Suprapubic skin (tissue), 4 donors: ENCODE measurements at regions not wholly inside any gene's neighbourhood (a gene's known extent, or its start where the extent isn't known, plus 50 kb on each side); places are given as distances from the start of the nearest gene placed in this dataset.

Experiments used
- EP300 ChIP-seq: sonication (generic); formaldehyde crosslinking; IDR thresholded peaks from one replicate; pipeline ENCODE4 v1.6.1; 2017; ENCODE audit warnings: antibody characterized with exemption
- POLR2A ChIP-seq, 2 donors: fragments of 450-650 bp; IDR thresholded peaks; one replicate each; pipeline ENCODE4 v1.6.1; 2017; ENCODE audit warnings: antibody characterized with exemption in 2 of 2, mild to moderate bottlenecking in 2 of 2, moderate library complexity in 2 of 2
- POLR2AphosphoS5 ChIP-seq, 3 donors: sonication (generic); formaldehyde crosslinking; IDR thresholded peaks; one replicate each; pipeline ENCODE4 v1.6.1; 2017; ENCODE audit warnings: antibody characterized with exemption in 3 of 3
- TF ChIP-seq, protein P1 (sequence below), 2 donors: fragments of 200-600 bp in 1 of 2; fragments of 450-650 bp in 1 of 2; sonication (generic) in 1 of 2; IDR thresholded peaks; one replicate each; pipeline ENCODE4 v1.5.1; 2016 to 2019; ENCODE audit warnings: antibody characterized with exemption in 2 of 2, mild to moderate bottlenecking in 1 of 2, moderate library complexity in 1 of 2

DNA sequence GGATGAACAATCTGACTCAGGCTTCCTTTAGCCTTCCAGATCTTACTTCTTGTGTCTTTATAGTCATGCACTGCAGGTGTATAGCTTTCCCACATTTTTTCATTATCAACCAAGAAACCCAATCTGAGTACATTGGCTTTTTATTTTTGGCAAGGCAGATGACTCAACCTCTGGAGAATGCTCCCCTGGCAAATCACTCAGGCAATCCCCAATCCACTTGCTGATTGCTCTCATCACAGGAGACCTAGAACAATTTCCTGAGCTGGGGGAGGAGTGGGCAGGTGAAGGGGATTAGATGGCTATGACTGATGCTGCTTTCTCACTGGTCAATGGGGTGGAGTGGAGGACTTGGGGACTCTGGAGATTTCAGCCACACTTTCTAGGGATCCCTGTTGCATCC, 134.4 kb downstream of the SLC16A9 start:
- TF ChIP-seq POLR2A (IDR thresholded peaks at IDR 0.05) (no peak), POLR2AphosphoS5 (IDR thresholded peaks at IDR 0.05) (no peak), EP300 (no peak)
- TF ChIP-seq, protein P1, sequence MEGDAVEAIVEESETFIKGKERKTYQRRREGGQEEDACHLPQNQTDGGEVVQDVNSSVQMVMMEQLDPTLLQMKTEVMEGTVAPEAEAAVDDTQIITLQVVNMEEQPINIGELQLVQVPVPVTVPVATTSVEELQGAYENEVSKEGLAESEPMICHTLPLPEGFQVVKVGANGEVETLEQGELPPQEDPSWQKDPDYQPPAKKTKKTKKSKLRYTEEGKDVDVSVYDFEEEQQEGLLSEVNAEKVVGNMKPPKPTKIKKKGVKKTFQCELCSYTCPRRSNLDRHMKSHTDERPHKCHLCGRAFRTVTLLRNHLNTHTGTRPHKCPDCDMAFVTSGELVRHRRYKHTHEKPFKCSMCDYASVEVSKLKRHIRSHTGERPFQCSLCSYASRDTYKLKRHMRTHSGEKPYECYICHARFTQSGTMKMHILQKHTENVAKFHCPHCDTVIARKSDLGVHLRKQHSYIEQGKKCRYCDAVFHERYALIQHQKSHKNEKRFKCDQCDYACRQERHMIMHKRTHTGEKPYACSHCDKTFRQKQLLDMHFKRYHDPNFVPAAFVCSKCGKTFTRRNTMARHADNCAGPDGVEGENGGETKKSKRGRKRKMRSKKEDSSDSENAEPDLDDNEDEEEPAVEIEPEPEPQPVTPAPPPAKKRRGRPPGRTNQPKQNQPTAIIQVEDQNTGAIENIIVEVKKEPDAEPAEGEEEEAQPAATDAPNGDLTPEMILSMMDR (IDR thresholded peaks at IDR 0.05) = no peak
